ENCODE measurements at regions not wholly inside any gene's neighbourhood (a gene's known extent, or its start where the extent isn't known, plus 50 kb on each side); places are given as distances from the start of the nearest gene placed in this dataset.

GRCh38 chr15:66872405-66872804 lies 170.4 kb downstream of the SMAD6 start:
- no peak for TF ChIP-seq EZH2 (IDR thresholded peaks at IDR 0.05; ENCODE audit: borderline replicate concordance, low read length)
- TF ChIP-seq, protein P1, sequence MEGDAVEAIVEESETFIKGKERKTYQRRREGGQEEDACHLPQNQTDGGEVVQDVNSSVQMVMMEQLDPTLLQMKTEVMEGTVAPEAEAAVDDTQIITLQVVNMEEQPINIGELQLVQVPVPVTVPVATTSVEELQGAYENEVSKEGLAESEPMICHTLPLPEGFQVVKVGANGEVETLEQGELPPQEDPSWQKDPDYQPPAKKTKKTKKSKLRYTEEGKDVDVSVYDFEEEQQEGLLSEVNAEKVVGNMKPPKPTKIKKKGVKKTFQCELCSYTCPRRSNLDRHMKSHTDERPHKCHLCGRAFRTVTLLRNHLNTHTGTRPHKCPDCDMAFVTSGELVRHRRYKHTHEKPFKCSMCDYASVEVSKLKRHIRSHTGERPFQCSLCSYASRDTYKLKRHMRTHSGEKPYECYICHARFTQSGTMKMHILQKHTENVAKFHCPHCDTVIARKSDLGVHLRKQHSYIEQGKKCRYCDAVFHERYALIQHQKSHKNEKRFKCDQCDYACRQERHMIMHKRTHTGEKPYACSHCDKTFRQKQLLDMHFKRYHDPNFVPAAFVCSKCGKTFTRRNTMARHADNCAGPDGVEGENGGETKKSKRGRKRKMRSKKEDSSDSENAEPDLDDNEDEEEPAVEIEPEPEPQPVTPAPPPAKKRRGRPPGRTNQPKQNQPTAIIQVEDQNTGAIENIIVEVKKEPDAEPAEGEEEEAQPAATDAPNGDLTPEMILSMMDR (IDR thresholded peaks at IDR 0.05; ENCODE audit: low read length), result no peak
